Stimulated activated CD4-positive, alpha-beta T cell treated with anti-CD3 and anti-CD28 coated beads, Interleukin-15, amount 100 ng/mL, for 48 hours (primary cell): ENCODE measurements at regions not wholly inside any gene's neighbourhood (a gene's known extent, or its start where the extent isn't known, plus 50 kb on each side); places are given as distances from the start of the nearest gene placed in this dataset.

Experiments
- DNase-seq, 2 donors: peaks; one replicate each; pipeline ENCODE4 v3.0.0-alpha.2; 2020; ENCODE audit warnings: low read depth in 2 of 2

DNA sequence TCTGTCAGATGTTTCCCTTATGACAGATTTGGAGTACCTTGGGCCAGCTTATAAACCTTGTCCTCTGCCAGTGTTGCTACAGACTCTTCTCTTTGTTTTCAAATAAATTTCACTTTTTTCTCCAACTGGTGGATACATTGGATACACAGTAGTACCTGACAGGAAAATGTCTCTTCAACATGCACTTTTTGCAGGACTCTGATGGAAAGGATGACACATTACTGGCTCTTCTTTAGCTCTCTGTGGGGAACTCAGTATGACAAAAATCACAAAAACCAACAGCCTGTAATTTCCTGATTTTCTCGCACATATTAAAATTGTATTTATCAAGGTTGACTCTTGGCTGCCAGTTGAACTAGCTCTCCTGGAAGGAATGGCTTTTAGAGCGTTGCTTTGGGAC, 61.3 kb upstream of the GIMD1 start:
- DNase-seq, result no peak

DNA sequence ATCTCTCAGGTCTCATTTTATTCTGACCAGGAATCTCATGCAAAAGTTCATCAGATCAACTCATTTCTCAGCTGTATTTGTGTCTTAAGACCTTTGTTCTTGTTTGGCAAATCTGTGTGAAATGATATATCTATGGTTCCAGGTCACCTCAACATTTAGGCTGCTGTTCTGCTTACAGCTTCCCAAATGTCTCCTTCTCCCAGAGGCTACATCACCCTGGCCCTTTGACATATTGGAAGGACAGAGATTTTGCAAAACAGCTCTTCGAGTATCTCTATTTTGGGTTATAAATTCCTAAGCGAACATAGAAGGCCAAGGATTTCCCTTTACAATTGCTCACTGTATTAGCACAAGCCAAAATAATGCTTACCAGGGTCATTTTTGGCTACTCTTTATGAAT, 57.5 kb upstream of the GIMD1 start:
- DNase-seq, result no peak

DNA sequence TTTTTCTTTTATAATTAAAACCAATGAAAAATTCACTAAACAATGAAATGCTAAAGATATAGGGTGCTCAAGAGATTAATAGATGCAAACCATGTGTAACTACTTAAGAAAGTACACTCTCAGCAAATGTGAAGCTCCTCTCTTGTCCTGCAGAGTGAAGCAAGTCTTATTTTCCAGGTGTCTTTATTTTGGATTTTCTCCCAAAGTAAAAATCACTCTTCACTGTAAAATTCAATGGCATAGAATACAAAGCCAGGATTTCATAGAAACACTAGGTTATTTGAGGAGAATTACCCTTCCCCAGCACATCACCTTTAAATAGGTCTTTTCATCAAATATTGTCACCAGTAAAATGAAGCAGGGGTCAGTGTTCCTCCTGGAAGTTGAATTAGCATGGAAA, 57.0 kb upstream of the GIMD1 start:
- no peak for DNase-seq

DNA sequence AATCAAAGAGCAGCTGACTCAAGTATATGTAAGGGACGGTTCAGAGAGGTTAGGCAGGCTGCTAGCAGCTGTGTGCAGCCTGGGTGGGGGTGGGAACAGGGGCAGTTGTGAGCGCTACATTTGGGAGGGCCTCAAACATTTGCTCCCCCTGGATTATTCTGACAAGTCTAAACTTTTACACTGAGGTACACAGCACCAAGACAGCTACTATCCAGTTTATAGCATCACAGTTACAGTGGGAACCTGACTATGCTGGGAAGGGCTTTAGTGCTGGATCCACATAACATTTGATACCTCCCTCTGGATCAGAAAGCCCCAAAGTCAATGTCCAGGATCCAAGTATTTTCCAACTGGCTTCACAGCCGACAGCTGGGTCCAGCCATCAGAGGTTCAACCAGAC, 55.8 kb upstream of the GIMD1 start:
- no peak for DNase-seq

DNA sequence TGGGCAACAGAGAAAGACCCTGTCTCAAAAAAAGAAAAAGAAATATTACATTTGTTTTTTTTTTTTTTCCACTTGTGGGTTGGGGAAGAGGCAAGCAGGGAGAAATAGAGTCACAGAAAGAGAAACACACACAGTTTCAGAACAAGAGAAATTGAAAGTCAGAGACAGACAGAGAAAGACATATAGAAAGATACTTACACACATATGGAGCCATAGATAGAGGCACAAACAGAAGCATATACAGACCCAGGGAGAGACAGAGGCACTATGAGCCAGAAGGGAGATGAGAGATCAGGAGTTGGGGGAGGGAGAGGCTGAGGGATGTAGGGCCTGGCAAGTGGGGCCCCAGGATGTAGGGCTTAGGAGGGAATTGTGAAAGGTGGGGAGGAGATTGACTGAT, 55.2 kb upstream of the GIMD1 start:
- DNase-seq, result no peak

DNA sequence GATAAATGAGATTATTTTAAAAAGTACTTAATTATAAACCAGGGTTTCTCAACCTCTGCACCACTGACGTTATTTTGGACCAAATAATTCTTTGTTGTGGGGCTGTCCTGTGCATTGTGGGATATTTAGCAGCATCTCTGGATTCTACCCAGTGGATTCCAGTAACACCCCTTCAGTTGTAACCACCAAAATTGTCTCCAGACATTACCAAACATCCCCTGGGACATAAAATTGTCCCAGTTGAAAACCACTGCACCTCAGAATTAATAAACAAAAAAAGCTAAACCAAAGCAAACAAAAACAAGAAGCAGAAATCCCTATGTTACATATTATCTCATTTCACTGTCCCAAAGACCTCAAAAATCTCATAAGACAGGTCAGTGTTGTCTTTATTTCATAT, 54.2 kb upstream of the GIMD1 start:
- DNase-seq, result no peak

DNA sequence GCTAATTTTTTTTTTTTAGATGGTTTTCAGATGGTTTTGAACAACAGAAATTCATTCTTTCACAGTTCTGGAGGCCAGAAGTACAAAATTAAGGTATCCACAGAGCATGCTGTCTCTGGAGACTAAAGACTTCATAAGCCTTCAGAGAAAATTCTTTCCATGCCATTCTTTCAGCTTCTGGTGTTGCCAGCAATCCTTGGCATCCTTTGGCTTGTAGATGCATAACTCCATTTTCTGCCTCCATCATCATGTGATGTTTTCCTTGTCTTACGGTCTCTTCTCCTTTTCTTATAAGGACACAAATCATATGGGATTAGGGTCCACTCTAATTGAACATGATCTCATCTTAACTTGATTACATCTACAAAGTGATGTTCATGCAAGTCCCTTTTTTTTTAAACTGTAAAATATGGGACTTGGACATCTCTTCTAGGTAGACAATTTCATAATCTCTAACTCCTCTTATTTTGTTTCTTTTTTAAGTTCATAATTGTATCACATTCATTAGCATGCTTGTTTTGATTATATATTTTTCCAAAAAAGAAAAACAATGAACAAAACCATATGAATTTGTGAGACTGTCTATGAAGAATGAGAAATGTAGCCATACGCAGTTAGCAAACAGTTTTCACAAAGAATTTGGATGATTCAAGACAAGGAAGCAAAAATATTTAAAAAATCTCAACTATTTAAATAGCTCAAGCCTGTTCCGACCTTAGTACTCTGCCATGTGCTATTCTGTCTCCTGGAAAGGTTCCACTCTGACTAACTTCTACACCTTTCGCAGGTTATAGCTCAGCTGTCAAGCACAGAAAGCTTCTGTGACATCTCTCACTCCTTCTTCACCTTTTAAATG, 53.1 kb upstream of the GIMD1 start:
- no peak for DNase-seq

DNA sequence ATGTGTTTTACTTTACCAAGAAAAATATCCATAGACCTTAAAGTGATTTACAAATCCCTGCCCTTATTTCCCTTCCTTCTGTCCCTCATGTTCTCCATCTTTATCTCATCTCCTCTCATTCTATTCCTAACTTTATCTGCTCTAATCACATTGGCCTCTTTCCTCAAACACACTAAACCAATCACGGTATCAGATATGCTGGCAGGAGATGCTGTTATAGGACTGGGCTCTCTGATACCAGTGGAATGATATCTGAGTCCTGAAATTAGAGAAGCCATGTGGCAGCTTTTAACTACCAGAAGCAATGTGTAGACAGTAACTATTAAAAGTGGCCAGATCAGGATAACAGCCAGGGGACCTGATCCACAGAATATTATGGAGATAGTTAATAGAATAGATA, 49.9 kb upstream of the GIMD1 start:
- DNase-seq, result no peak
